ENCODE measurements at regions not wholly inside any gene's neighbourhood (a gene's known extent, or its start where the extent isn't known, plus 50 kb on each side); places are given as distances from the start of the nearest gene placed in this dataset.

- Mint-ChIP-seq H3K36me3 (ENCODE audit: insufficient read depth, unreplicated experiment) (peaks cover 19% of the 10 kb centered on the region), H3K9me3 (ENCODE audit: unreplicated experiment) (no peaks in the 10 kb centered on the region), H3K27me3 (ENCODE audit: insufficient read depth, unreplicated experiment) (no peaks in the 10 kb centered on the region), H3K4me1 (ENCODE audit: insufficient read depth, unreplicated experiment) (peaks cover 28% of the 10 kb centered on the region), H3K4me3 (ENCODE audit: unreplicated experiment) (peak overlapping the region; percentile 33), H3K27ac (ENCODE audit: low read depth, unreplicated experiment) (peak overlapping the region; percentile 99)
- CTCF ChIA-PET = interaction anchor here (1.0 to 1.5 kb wide), 3 partner anchors 9 to 95 kb away, joined by 3 to 8 read pairs (median 4); no protein-coding TSS in a partner anchor
- intact Hi-C loops (cut with micrococcal nuclease) = no loop called here
- peak; percentile 25 for DNase-seq (ENCODE audit: unreplicated experiment)
- POLR2A ChIA-PET = interaction anchor here (0.6 to 21.3 kb wide), 8 partner anchors 9 to 236 kb away, joined by 3 to 429 read pairs (median 6); partner anchors contain the start of gene TRIM13
- TF ChIP-seq, protein P1, sequence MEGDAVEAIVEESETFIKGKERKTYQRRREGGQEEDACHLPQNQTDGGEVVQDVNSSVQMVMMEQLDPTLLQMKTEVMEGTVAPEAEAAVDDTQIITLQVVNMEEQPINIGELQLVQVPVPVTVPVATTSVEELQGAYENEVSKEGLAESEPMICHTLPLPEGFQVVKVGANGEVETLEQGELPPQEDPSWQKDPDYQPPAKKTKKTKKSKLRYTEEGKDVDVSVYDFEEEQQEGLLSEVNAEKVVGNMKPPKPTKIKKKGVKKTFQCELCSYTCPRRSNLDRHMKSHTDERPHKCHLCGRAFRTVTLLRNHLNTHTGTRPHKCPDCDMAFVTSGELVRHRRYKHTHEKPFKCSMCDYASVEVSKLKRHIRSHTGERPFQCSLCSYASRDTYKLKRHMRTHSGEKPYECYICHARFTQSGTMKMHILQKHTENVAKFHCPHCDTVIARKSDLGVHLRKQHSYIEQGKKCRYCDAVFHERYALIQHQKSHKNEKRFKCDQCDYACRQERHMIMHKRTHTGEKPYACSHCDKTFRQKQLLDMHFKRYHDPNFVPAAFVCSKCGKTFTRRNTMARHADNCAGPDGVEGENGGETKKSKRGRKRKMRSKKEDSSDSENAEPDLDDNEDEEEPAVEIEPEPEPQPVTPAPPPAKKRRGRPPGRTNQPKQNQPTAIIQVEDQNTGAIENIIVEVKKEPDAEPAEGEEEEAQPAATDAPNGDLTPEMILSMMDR (IDR thresholded peaks at IDR 0.05; ENCODE audit: unreplicated experiment) = no peak
- BruUV-seq (replicated peaks) = no TSS peak
Measured at GRCh38 chr13:50071379-50071778, 56.1 kb downstream of the KCNRG start.

GRCh38 chr13:50072676-50073075 lies 57.4 kb downstream of the KCNRG start:
- CTCF ChIA-PET = interaction anchor here (0.8 kb wide), 1 partner anchor 9 kb away, joined by 3 read pairs; no protein-coding TSS in a partner anchor
- DNase-seq (ENCODE audit: unreplicated experiment) = peak; percentile 5
- POLR2A ChIA-PET = interaction anchor here (0.8 to 21.3 kb wide), 6 partner anchors 8 to 136 kb away, joined by 3 to 429 read pairs (median 36); partner anchors contain the start of genes SPRYD7 and TRIM13
- Mint-ChIP-seq H3K9me3 (ENCODE audit: unreplicated experiment) (no peaks in the 10 kb centered on the region), H3K27ac (ENCODE audit: low read depth, unreplicated experiment) (peak overlapping the region; percentile 99), H3K27me3 (ENCODE audit: insufficient read depth, unreplicated experiment) (no peaks in the 10 kb centered on the region), H3K4me1 (ENCODE audit: insufficient read depth, unreplicated experiment) (peaks cover 26% of the 10 kb centered on the region), H3K36me3 (ENCODE audit: insufficient read depth, unreplicated experiment) (peaks cover 12% of the 10 kb centered on the region), H3K4me3 (ENCODE audit: unreplicated experiment) (no peak overlapping the region)
- intact Hi-C loops (cut with micrococcal nuclease) = loop anchor here (1.0 kb wide), 1 partner anchor 8 kb away; no protein-coding TSS in a partner anchor
- TF ChIP-seq, protein P1 (IDR thresholded peaks at IDR 0.05; ENCODE audit: unreplicated experiment) = no peak
- BruUV-seq (replicated peaks) = no TSS peak

- POLR2A ChIA-PET = interaction anchor here (1.0 to 21.3 kb wide), 5 partner anchors 7 to 137 kb away, joined by 3 to 429 read pairs (median 68); partner anchors contain the start of genes SPRYD7 and TRIM13
- peaks cover 10% of the 10 kb centered on the region for H3K36me3 Mint-ChIP-seq (ENCODE audit: insufficient read depth, unreplicated experiment)
- peak overlapping the region; percentile 99 for H3K27ac Mint-ChIP-seq (ENCODE audit: low read depth, unreplicated experiment)
- no peaks in the 10 kb centered on the region for H3K9me3 Mint-ChIP-seq (ENCODE audit: unreplicated experiment)
- BruUV-seq (replicated peaks) = no TSS peak
- TF ChIP-seq, protein P1 (IDR thresholded peaks at IDR 0.05; ENCODE audit: unreplicated experiment) = no peak
- H3K27me3 Mint-ChIP-seq (ENCODE audit: insufficient read depth, unreplicated experiment) = no peaks in the 10 kb centered on the region
- intact Hi-C loops (cut with micrococcal nuclease) = no loop called here
- peaks cover 22% of the 10 kb centered on the region for H3K4me1 Mint-ChIP-seq (ENCODE audit: insufficient read depth, unreplicated experiment)
- CTCF ChIA-PET = interaction anchor here (0.8 kb wide), 1 partner anchor 9 kb away, joined by 3 read pairs; no protein-coding TSS in a partner anchor
- H3K4me3 Mint-ChIP-seq (ENCODE audit: unreplicated experiment) = peak overlapping the region; percentile 44
- DNase-seq (ENCODE audit: unreplicated experiment) = no peak
Measured at GRCh38 chr13:50073340-50073739, 58.1 kb downstream of the KCNRG start.

GRCh38 chr13:50074843-50075242 lies 59.6 kb downstream of the KCNRG start:
- intact Hi-C loops (cut with micrococcal nuclease) = loop anchor here (1.0 kb wide), 1 partner anchor 406 kb away; no protein-coding TSS in a partner anchor
- no TSS peak for BruUV-seq (replicated peaks)

More at GRCh38 chr13:50074843-50075242, 59.6 kb downstream of the KCNRG start:
- TF ChIP-seq, protein P1 (IDR thresholded peaks at IDR 0.05; ENCODE audit: unreplicated experiment) = no peak
- H3K36me3 Mint-ChIP-seq (ENCODE audit: insufficient read depth, unreplicated experiment) = peaks cover 6% of the 10 kb centered on the region
- H3K4me3 Mint-ChIP-seq (ENCODE audit: unreplicated experiment) = no peak overlapping the region
- POLR2A ChIA-PET = interaction anchor here (0.6 to 21.3 kb wide), 10 partner anchors 5 to 736 kb away, joined by 3 to 429 read pairs (median 22); partner anchors contain the start of gene TRIM13
- CTCF ChIA-PET = interaction anchor here (0.9 kb wide), 1 partner anchor 50 kb away, joined by 3 read pairs; no protein-coding TSS in a partner anchor
- peak overlapping the region; percentile 99 for H3K27ac Mint-ChIP-seq (ENCODE audit: low read depth, unreplicated experiment)
- H3K9me3 Mint-ChIP-seq (ENCODE audit: unreplicated experiment) = no peaks in the 10 kb centered on the region
- peaks cover 10% of the 10 kb centered on the region for H3K4me1 Mint-ChIP-seq (ENCODE audit: insufficient read depth, unreplicated experiment)
- no peak for DNase-seq (ENCODE audit: unreplicated experiment)
- no peaks in the 10 kb centered on the region for H3K27me3 Mint-ChIP-seq (ENCODE audit: insufficient read depth, unreplicated experiment)
